Stomach (tissue), 4 donors: ENCODE measurements at regions not wholly inside any gene's neighbourhood (a gene's known extent, or its start where the extent isn't known, plus 50 kb on each side); places are given as distances from the start of the nearest gene placed in this dataset.

Experiments
- POLR2A ChIP-seq, 4 donors: fragments of 450-650 bp; IDR thresholded peaks; one replicate each; pipeline ENCODE4 v1.6.1; 2016; ENCODE audit warnings: antibody characterized with exemption in 4 of 4, control low read depth in 2 of 4, mild to moderate bottlenecking in 1 of 4, moderate library complexity in 1 of 4
- POLR2AphosphoS5 ChIP-seq, 3 donors: sonication (generic); formaldehyde crosslinking; IDR thresholded peaks; one replicate each; pipeline ENCODE4 v1.6.1; 2016; ENCODE audit warnings: antibody characterized with exemption in 3 of 3
- TF ChIP-seq, protein P1 (sequence below), 7 experiments: fragments of 450-650 bp in 4 of 7; fragments of 200-600 bp in 3 of 7; sonication (generic) in 3 of 7; IDR thresholded peaks; one replicate each; pipeline ENCODE4 v1.5.1; 2016 to 2019; ENCODE audit warnings: antibody characterized with exemption in 7 of 7, control low read depth in 2 of 7, mild to moderate bottlenecking in 1 of 7

DNA sequence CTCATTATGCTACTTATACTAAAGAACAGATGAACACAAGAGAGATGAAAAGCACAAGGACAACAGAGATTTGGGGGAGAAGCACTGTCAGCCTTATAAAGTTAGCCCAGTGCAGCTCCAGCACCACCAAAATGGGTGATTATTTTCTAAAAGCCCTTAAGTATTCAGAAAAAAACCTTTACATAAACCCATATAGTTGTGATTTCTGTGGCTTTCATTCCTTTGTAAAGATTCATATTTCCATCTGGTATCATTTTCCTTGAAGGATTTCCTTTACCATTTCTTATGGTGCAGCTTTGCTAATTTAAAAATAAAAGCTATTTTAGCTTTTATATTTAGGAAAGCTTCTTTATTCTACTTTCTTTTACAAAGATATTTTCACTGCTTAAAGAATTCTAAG is 311.0 kb downstream of the TMEM167A start:
- TF ChIP-seq, protein P1, sequence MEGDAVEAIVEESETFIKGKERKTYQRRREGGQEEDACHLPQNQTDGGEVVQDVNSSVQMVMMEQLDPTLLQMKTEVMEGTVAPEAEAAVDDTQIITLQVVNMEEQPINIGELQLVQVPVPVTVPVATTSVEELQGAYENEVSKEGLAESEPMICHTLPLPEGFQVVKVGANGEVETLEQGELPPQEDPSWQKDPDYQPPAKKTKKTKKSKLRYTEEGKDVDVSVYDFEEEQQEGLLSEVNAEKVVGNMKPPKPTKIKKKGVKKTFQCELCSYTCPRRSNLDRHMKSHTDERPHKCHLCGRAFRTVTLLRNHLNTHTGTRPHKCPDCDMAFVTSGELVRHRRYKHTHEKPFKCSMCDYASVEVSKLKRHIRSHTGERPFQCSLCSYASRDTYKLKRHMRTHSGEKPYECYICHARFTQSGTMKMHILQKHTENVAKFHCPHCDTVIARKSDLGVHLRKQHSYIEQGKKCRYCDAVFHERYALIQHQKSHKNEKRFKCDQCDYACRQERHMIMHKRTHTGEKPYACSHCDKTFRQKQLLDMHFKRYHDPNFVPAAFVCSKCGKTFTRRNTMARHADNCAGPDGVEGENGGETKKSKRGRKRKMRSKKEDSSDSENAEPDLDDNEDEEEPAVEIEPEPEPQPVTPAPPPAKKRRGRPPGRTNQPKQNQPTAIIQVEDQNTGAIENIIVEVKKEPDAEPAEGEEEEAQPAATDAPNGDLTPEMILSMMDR (IDR thresholded peaks at IDR 0.05), result no peak
- TF ChIP-seq POLR2A (IDR thresholded peaks at IDR 0.05) (no peak), POLR2AphosphoS5 (IDR thresholded peaks at IDR 0.05) (no peak)
